ENCODE measurements at regions not wholly inside any gene's neighbourhood (a gene's known extent, or its start where the extent isn't known, plus 50 kb on each side); places are given as distances from the start of the nearest gene placed in this dataset.

DNA sequence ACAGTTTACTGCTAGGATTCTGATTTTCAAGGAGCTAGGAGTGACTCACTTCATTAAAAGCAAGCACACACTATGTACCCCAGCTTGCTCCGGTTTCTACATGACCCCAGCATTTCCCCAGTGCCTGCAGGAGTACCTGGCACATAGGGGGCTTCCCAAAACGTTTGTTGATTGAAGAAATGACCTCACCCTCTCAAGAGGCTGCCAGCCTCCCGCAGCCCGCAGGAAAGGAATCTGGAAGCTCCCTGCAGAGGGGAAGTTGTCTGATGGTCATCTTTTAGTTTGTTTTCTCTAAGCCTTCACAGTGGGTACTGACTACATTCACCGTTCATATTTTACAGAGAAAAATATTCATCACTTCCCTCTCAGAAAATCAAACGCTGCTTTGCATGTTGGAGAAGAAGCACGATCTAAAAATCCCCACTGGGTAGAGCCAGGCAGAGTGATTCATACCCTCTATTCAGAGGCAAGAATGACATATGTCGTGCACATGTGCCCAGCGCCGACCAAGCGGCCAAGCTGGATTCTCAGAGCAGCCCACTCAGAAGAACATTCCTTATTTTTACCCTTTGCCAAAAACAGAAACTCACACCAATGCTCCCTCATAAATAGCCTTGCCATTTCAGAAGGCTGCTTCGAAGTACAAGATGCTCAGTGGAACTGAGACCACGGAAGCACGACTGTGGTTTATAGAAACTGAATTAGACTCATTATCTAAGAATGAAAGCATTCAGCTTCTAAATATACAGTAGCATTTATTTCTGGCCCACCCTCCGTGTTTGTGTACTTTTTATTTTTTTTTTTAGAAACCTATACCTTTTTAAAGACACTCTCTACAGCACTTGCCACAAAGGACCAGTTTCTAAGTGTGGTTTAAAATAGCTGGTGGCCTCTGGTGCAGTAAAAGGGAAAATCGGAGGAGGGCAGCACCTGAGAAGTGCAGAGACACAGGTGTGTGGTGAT, 143.2 kb downstream of the MIS18A start:
- TF ChIP-seq, protein P1, sequence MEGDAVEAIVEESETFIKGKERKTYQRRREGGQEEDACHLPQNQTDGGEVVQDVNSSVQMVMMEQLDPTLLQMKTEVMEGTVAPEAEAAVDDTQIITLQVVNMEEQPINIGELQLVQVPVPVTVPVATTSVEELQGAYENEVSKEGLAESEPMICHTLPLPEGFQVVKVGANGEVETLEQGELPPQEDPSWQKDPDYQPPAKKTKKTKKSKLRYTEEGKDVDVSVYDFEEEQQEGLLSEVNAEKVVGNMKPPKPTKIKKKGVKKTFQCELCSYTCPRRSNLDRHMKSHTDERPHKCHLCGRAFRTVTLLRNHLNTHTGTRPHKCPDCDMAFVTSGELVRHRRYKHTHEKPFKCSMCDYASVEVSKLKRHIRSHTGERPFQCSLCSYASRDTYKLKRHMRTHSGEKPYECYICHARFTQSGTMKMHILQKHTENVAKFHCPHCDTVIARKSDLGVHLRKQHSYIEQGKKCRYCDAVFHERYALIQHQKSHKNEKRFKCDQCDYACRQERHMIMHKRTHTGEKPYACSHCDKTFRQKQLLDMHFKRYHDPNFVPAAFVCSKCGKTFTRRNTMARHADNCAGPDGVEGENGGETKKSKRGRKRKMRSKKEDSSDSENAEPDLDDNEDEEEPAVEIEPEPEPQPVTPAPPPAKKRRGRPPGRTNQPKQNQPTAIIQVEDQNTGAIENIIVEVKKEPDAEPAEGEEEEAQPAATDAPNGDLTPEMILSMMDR (IDR thresholded peaks at IDR 0.05), result no peak
- no peak for TF ChIP-seq POLR2A (IDR thresholded peaks at IDR 0.05)
